Posterior vena cava (tissue), 2 donors: ENCODE measurements at regions not wholly inside any gene's neighbourhood (a gene's known extent, or its start where the extent isn't known, plus 50 kb on each side); places are given as distances from the start of the nearest gene placed in this dataset.
"Not testable (repeated sequence)": the region's sequence is repeated elsewhere in the genome, so short reads cannot be mapped to it uniquely, and the experiment has no call there.

Source experiments
- DNase-seq: peaks from one replicate; pipeline ENCODE4 v3.0.0-alpha.2; 2020; ENCODE audit warnings: low spot score
- intact Hi-C, 2 donors: fragments of 100-400 bp; cut with DNase I; formaldehyde crosslinking; loops; one replicate each; pipeline versions ENCODE4 v1.14.1 to v1.14.2; 2022 to 2023
- microRNA-seq, 2 donors: library from miRNA; unstranded; fragments of <30 nt; microRNA quantifications; one replicate each; pipeline ENCODE4 v1.2.0, GENCODE V29; 2020 to 2021; ENCODE audit warnings: borderline microRNAs expressed in 2 of 2
- donor health status: DM: yes; HTN: yes; CAD: no.
- donor health status: DM: yes; HTN: yes; CAD: no.

GRCh38 chr4:174401471-174402130 is 117.9 kb downstream of the CEP44 start:
- no peak for DNase-seq
- intact Hi-C loops = no loop called here

- intact Hi-C loops = loop anchor here in 1 of 2 donors (1.0 kb wide), 1 partner anchor 28 kb away; no protein-coding TSS in a partner anchor
- DNase-seq = not testable (repeated sequence)
Measured at GRCh38 chr4:174400603-174401302, 117.0 kb downstream of the CEP44 start.

GRCh38 chr4:174398728-174399127 is 115.0 kb downstream of the CEP44 start:
- intact Hi-C loops = no loop called here
- DNase-seq = no peak

- DNase-seq = no peak
- intact Hi-C loops = no loop called here
Measured at GRCh38 chr4:174397366-174398155, 113.8 kb downstream of the CEP44 start.

GRCh38 chr4:174396599-174397110 is 112.9 kb downstream of the CEP44 start:
- no peak for DNase-seq
- intact Hi-C loops = no loop called here

GRCh38 chr4:174394915-174395314 is 111.2 kb downstream of the CEP44 start:
- no peak for DNase-seq
- intact Hi-C loops = no loop called here

- intact Hi-C loops = no loop called here
- DNase-seq = no peak
Measured at GRCh38 chr4:174389439-174389838, 105.7 kb downstream of the CEP44 start.

GRCh38 chr4:174388461-174389145 is 104.9 kb downstream of the CEP44 start:
- DNase-seq = no peak
- intact Hi-C loops = no loop called here

GRCh38 chr4:174387721-174388120 is 104.0 kb downstream of the CEP44 start:
- DNase-seq = no peak
- intact Hi-C loops = no loop called here

GRCh38 chr4:174387143-174387542 is 103.4 kb downstream of the CEP44 start:
- intact Hi-C loops = no loop called here
- no peak for DNase-seq

- intact Hi-C loops = no loop called here
- DNase-seq = no peak
Measured at GRCh38 chr4:174383783-174384182, 100.1 kb downstream of the CEP44 start.

GRCh38 chr4:174382938-174383605 is 99.4 kb downstream of the CEP44 start:
- intact Hi-C loops, DNase-seq: not testable (repeated sequence)

Small RNAs in the stretch of these regions (microRNA-seq; reads per million reads assigned to microRNA genes)
- 0 reads per million in 2 donors for gene MIR4276
